ENCODE measurements at regions not wholly inside any gene's neighbourhood (a gene's known extent, or its start where the extent isn't known, plus 50 kb on each side); places are given as distances from the start of the nearest gene placed in this dataset.

DNA sequence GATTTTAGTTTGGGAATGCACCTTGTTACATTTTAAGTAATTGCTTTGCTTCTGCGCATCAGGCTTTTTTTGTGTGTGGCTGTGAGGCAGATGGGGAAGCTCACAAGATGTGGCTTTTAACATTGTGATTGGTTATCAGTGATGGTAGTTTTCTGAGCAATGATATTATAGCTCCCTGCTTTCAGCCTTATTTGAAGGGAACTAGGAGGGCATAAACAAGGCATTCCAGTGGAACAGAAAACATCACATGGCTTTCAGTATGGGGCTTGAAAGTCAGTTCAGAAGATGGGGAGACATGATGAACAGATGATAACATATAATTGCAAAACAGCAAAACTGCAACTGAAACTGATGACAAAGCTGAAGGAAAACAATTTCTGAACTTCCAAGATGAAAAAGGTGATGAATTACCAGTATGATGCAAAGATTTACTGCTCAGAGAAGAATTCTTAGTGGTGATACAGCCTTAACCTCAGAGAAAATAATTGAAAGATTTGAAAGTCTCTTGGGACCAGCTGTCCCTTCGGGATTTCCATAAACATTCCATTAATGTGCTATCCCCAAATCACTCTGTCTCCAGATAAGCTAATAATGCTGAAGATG is 439.7 kb downstream of the RND3 start:
- TF ChIP-seq, protein P1, sequence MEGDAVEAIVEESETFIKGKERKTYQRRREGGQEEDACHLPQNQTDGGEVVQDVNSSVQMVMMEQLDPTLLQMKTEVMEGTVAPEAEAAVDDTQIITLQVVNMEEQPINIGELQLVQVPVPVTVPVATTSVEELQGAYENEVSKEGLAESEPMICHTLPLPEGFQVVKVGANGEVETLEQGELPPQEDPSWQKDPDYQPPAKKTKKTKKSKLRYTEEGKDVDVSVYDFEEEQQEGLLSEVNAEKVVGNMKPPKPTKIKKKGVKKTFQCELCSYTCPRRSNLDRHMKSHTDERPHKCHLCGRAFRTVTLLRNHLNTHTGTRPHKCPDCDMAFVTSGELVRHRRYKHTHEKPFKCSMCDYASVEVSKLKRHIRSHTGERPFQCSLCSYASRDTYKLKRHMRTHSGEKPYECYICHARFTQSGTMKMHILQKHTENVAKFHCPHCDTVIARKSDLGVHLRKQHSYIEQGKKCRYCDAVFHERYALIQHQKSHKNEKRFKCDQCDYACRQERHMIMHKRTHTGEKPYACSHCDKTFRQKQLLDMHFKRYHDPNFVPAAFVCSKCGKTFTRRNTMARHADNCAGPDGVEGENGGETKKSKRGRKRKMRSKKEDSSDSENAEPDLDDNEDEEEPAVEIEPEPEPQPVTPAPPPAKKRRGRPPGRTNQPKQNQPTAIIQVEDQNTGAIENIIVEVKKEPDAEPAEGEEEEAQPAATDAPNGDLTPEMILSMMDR (IDR thresholded peaks at IDR 0.05), result no peak
- TF ChIP-seq TCF7L2 (IDR thresholded peaks at IDR 0.05; ENCODE audit: low read depth, low read length) (no peak), POLR2AphosphoS5 (IDR thresholded peaks at IDR 0.05; ENCODE audit: low read depth, low read length) (no peak), SIN3A (IDR thresholded peaks at IDR 0.05; ENCODE audit: borderline replicate concordance, insufficient read depth, low read depth, low read length) (no peak), REST (IDR thresholded peaks at IDR 0.05; ENCODE audit: insufficient read depth in 1 of 2, low read depth in 2 of 2, low read length in 1 of 2) (no peak)
